GM18870 (cell line): ENCODE measurements at regions not wholly inside any gene's neighbourhood (a gene's known extent, or its start where the extent isn't known, plus 50 kb on each side); places are given as distances from the start of the nearest gene placed in this dataset.
A peak's percentile ranks its signal among the peaks of the same experiment; 100 is the strongest.
"Not testable (repeated sequence)": the region's sequence is repeated elsewhere in the genome, so short reads cannot be mapped to it uniquely, and the experiment has no call there.

Experiments used
- ATAC-seq: cut with Tn5 transposase; IDR thresholded peaks from one replicate; pipeline ENCODE4 v1.9.1; 2021; ENCODE audit warnings: moderate library complexity; ENCODE audit not compliant: unreplicated experiment

GRCh38 chr7:142575351-142575750 is 173.9 kb upstream of the PRSS1 start:
- not testable (repeated sequence) for ATAC-seq

GRCh38 chr7:142571581-142571980 is 177.7 kb upstream of the PRSS1 start:
- no peak for ATAC-seq

GRCh38 chr7:142569851-142570250 is 179.4 kb upstream of the PRSS1 start:
- ATAC-seq = no peak

GRCh38 chr7:142568435-142569097 is 180.7 kb upstream of the PRSS1 start:
- no peak for ATAC-seq

GRCh38 chr7:142567201-142568075 is 181.8 kb upstream of the PRSS1 start:
- ATAC-seq = no peak

- ATAC-seq = no peak
These were observed 183.0 kb upstream of the PRSS1 start for GRCh38 chr7:142566271-142566670.

- ATAC-seq = not testable (repeated sequence)
These were observed 185.1 kb upstream of the PRSS1 start for GRCh38 chr7:142564125-142564524.

GRCh38 chr7:142563470-142563869 is 185.8 kb upstream of the PRSS1 start:
- no peak for ATAC-seq

- no peak for ATAC-seq
These were observed 186.6 kb upstream of the PRSS1 start for GRCh38 chr7:142562688-142563087.

GRCh38 chr7:142561396-142561795 is 187.9 kb upstream of the PRSS1 start:
- not testable (repeated sequence) for ATAC-seq

- ATAC-seq = not testable (repeated sequence)
These were observed 188.5 kb upstream of the PRSS1 start for GRCh38 chr7:142560770-142561169.

- no peak for ATAC-seq
These were observed 189.1 kb upstream of the PRSS1 start for GRCh38 chr7:142560166-142560565.

GRCh38 chr7:142557971-142558582 is 191.2 kb upstream of the PRSS1 start:
- ATAC-seq = peak; percentile 89

GRCh38 chr7:142556740-142557139 is 192.5 kb upstream of the PRSS1 start:
- no peak for ATAC-seq

- ATAC-seq = no peak
These were observed 194.4 kb upstream of the PRSS1 start for GRCh38 chr7:142554560-142555532.

- ATAC-seq = no peak
These were observed 196.1 kb upstream of the PRSS1 start for GRCh38 chr7:142553216-142553615.

GRCh38 chr7:142548978-142549377 is 200.3 kb upstream of the PRSS1 start:
- no peak for ATAC-seq

- no peak for ATAC-seq
These were observed 202.8 kb upstream of the PRSS1 start for GRCh38 chr7:142546452-142546851.

- ATAC-seq = no peak
These were observed 206.3 kb upstream of the PRSS1 start for GRCh38 chr7:142542942-142543341.

GRCh38 chr7:142542105-142542504 is 207.2 kb upstream of the PRSS1 start:
- no peak for ATAC-seq

GRCh38 chr7:142540371-142540770 is 208.9 kb upstream of the PRSS1 start:
- ATAC-seq = no peak
